ENCODE measurements at regions not wholly inside any gene's neighbourhood (a gene's known extent, or its start where the extent isn't known, plus 50 kb on each side); places are given as distances from the start of the nearest gene placed in this dataset.

- TF ChIP-seq, protein P1, sequence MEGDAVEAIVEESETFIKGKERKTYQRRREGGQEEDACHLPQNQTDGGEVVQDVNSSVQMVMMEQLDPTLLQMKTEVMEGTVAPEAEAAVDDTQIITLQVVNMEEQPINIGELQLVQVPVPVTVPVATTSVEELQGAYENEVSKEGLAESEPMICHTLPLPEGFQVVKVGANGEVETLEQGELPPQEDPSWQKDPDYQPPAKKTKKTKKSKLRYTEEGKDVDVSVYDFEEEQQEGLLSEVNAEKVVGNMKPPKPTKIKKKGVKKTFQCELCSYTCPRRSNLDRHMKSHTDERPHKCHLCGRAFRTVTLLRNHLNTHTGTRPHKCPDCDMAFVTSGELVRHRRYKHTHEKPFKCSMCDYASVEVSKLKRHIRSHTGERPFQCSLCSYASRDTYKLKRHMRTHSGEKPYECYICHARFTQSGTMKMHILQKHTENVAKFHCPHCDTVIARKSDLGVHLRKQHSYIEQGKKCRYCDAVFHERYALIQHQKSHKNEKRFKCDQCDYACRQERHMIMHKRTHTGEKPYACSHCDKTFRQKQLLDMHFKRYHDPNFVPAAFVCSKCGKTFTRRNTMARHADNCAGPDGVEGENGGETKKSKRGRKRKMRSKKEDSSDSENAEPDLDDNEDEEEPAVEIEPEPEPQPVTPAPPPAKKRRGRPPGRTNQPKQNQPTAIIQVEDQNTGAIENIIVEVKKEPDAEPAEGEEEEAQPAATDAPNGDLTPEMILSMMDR (IDR thresholded peaks at IDR 0.05) = no peak
- TF ChIP-seq POLR2A (IDR thresholded peaks at IDR 0.05) = no peak
- TF ChIP-seq EP300 (IDR thresholded peaks at IDR 0.05) = no peak
These were observed 229.6 kb upstream of the IGFBP3 start for GRCh38 chr7:46150721-46151120.
